ENCODE measurements at regions not wholly inside any gene's neighbourhood (a gene's known extent, or its start where the extent isn't known, plus 50 kb on each side); places are given as distances from the start of the nearest gene placed in this dataset.

DNA sequence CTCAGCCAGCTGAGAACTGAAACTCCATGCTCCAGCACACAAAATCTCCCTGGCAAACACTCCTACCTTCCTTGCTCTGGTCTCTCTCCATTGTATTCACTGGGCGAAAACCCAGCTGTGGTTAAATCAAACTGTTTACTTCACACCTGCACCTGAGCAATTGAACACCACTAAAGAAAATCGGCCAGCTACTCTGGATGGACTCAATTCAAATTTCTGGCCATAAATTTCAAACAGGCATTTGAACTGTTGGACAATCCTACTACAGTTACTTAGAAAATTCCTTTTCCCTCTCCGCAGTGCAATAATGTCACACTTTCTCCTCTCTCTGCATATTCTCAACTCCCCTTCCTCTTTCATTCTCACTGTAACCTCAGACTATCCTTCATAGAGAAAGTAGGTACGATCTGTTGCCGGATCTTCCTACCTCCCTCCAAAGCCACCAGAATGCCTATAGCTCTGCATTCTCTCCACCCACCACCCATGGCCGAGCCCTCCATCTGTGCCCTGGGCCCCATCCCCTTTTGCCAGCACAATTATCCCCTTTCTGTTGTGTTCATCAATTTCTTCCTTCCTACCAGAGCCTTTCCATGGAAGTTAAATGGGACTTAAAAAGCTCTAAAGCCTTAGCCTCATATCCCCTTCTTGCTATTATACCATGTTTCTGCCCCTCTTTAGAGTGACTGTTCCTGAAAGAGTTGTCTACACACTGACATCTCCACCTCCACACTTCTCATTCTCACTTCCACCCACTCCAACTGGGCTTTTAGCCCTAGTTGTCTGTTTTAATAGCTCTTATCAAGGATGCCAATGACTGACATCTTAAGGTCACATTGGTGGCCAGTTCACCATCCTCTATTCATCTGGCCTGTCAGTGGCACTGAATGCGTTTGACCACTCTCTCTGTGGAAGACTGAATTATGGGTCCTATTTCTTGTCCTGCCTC lies 127.5 kb upstream of the SLC1A4 start:
- H3K27ac ChIP-seq, result no peak overlapping the region
- TF ChIP-seq, protein P1, sequence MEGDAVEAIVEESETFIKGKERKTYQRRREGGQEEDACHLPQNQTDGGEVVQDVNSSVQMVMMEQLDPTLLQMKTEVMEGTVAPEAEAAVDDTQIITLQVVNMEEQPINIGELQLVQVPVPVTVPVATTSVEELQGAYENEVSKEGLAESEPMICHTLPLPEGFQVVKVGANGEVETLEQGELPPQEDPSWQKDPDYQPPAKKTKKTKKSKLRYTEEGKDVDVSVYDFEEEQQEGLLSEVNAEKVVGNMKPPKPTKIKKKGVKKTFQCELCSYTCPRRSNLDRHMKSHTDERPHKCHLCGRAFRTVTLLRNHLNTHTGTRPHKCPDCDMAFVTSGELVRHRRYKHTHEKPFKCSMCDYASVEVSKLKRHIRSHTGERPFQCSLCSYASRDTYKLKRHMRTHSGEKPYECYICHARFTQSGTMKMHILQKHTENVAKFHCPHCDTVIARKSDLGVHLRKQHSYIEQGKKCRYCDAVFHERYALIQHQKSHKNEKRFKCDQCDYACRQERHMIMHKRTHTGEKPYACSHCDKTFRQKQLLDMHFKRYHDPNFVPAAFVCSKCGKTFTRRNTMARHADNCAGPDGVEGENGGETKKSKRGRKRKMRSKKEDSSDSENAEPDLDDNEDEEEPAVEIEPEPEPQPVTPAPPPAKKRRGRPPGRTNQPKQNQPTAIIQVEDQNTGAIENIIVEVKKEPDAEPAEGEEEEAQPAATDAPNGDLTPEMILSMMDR (IDR thresholded peaks at IDR 0.05), result no peak
- no peak for TF ChIP-seq POLR2A (IDR thresholded peaks at IDR 0.05)
- WGBS, 4 donors, result 82 to 89% (median 86%) methylated on average over 7 of the region's 7 CpGs
- no peaks in the 10 kb centered on the region for H3K27me3 ChIP-seq
- peaks cover 37% of the 10 kb centered on the region in 2 donors for H3K4me1 ChIP-seq (replicated peaks in 1 of 2)
- no peak for DNase-seq
- no peaks in the 10 kb centered on the region for H3K36me3 ChIP-seq (replicated peaks in 1 of 2)
- intact Hi-C loops (cut with DNase I), result loop anchor here (5.0 to 10.0 kb wide), 3 partner anchors 87 to 337 kb away; partner anchors contain the start of gene AFTPH (in 1 of the 2)
- H3K4me3 ChIP-seq, result no peak overlapping the region
- H3K9me3 ChIP-seq (replicated peaks in 1 of 3), result no peaks in the 10 kb centered on the region

DNA sequence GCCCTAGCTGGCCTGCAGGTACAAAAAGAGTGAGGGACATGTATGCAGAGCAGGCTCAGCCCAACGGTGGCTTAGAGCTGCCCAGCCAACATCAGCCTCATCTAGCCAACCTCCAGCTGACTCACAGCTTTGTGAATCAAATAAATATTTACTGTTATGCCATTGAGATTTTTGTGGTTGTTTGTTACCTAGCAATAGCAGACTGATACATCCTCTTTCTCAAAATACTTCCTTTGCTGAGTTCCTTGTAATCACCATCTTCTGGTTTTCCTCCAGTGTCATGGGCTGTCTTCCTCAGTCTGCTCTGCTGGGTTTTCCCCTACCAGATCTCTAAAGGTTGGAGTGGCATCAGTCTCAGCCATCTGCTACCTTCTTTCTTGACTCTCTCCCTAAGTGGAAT lies 126.6 kb upstream of the SLC1A4 start:
- no peak overlapping the region for H3K4me3 ChIP-seq
- no peak for DNase-seq
- no peak overlapping the region for H3K27ac ChIP-seq
- no peaks in the 10 kb centered on the region for H3K36me3 ChIP-seq (replicated peaks in 1 of 2)
- TF ChIP-seq, protein P1 (IDR thresholded peaks at IDR 0.05), result no peak
- no peak for TF ChIP-seq POLR2A (IDR thresholded peaks at IDR 0.05)
- intact Hi-C loops (cut with DNase I), result loop anchor here (5.0 to 10.0 kb wide), 3 partner anchors 88 to 338 kb away; partner anchors contain the start of gene AFTPH (in 1 of the 2)
- no peaks in the 10 kb centered on the region for H3K9me3 ChIP-seq (replicated peaks in 1 of 3)
- H3K4me1 ChIP-seq (replicated peaks in 1 of 2), result peaks cover 28% of the 10 kb centered on the region in 2 donors
- WGBS, 4 donors, result 63 to 83% (median 72%) methylated on average over 1 of the region's 1 CpG
- no peaks in the 10 kb centered on the region for H3K27me3 ChIP-seq

DNA sequence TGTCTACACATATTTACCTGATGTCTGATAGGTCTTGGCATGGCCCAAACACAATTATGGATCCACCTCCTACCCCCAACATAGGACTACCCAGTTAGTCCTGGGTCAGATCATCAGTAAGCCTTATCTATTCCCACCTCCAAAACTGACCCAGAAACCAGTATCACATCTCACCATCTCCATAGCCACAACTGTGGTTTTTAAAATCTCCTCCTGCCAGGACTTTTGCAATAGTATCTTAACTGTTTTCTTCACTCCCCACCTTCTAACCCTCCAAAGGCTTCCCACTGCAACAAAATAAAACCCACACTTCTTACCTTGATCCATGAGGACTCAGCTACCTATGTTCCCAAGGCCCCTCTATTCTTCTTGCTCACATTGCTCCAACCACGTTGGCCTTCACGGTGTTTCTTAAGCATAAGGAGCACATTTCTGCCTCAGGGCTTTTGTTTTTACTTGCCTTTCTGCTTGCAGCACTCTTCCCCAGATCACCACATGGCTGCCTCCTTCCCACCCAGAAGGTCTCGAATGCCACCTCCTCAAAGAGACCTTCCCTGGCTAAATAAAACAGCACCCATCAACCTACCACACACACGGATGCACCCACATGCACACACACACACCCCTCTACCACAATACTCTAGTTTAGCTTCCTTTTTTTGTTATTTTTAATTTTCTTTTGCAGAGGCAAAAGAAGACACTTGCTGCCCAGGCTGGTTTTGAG lies 125.9 kb upstream of the SLC1A4 start:
- no peak for TF ChIP-seq POLR2A (IDR thresholded peaks at IDR 0.05)
- TF ChIP-seq, protein P1 (IDR thresholded peaks at IDR 0.05), result no peak
- Histone ChIP-seq H3K36me3 (replicated peaks in 1 of 2) (no peaks in the 10 kb centered on the region), H3K9me3 (replicated peaks in 1 of 3) (no peaks in the 10 kb centered on the region), H3K4me3 (no peak overlapping the region), H3K4me1 (replicated peaks in 1 of 2) (peaks cover 21 to 22% of the 10 kb centered on the region in 2 donors), H3K27me3 (no peaks in the 10 kb centered on the region), H3K27ac (no peak overlapping the region)
- intact Hi-C loops (cut with DNase I), result loop anchor here (5.0 to 10.0 kb wide), 3 partner anchors 88 to 338 kb away; partner anchors contain the start of gene AFTPH (in 1 of the 2)
- WGBS, 4 donors, result 84 to 89% (median 88%) methylated on average over 4 of the region's 4 CpGs
- DNase-seq, result no peak
